MCF 10A (cell line): ENCODE measurements at regions not wholly inside any gene's neighbourhood (a gene's known extent, or its start where the extent isn't known, plus 50 kb on each side); places are given as distances from the start of the nearest gene placed in this dataset.

Experiments
- BruUV-seq: library from RNA; stranded (reverse); fragments of 400-500 nt; replicated peaks from 2 replicates; lab custom pipeline; 2021; lab: Mats Ljungman, UMichigan
- CTCF ChIA-PET: fragments of 300-600 bp; sonication (Branson Sonifier 250); formaldehyde crosslinking; extraction: SDS; loops from one replicate; lab custom pipeline; 2021; ENCODE audit warnings: antibody characterized with exemption, inconsistent platforms; lab: Yijun Ruan, JAX
- POLR2A ChIA-PET: fragments of 300-600, 350-650 bp; sonication (Branson Sonifier 250); formaldehyde crosslinking; extraction: SDS; loops from one replicate; lab custom pipeline; 2020; ENCODE audit warnings: antibody characterized with exemption, inconsistent platforms; lab: Yijun Ruan, JAX
- DNase-seq: peaks from one replicate; pipeline ENCODE4 v3.0.0-alpha.2; 2018; ENCODE audit not compliant: unreplicated experiment
- H3K27ac Mint-ChIP-seq: one replicate; pipeline ENCODE4 v1.8.0; 2022; ENCODE audit warnings: mild to moderate bottlenecking, low read depth, mixed read lengths; ENCODE audit not compliant: unreplicated experiment
- H3K27me3 Mint-ChIP-seq: one replicate; pipeline ENCODE4 v1.8.0; 2022; ENCODE audit warnings: mixed read lengths; ENCODE audit not compliant: insufficient read depth, unreplicated experiment
- H3K36me3 Mint-ChIP-seq: one replicate; pipeline ENCODE4 v1.8.0; 2022; ENCODE audit warnings: mild to moderate bottlenecking, moderate library complexity, mixed read lengths; ENCODE audit not compliant: insufficient read depth, unreplicated experiment
- H3K4me1 Mint-ChIP-seq: one replicate; pipeline ENCODE4 v1.8.0; 2022; ENCODE audit warnings: mixed read lengths; ENCODE audit not compliant: insufficient read depth, unreplicated experiment
- H3K4me3 Mint-ChIP-seq: one replicate; pipeline ENCODE4 v1.8.0; 2022; ENCODE audit warnings: mild to moderate bottlenecking, moderate library complexity, mixed read lengths; ENCODE audit not compliant: unreplicated experiment
- H3K9me3 Mint-ChIP-seq: one replicate; pipeline ENCODE4 v1.8.0; 2022; ENCODE audit warnings: mixed read lengths; ENCODE audit not compliant: unreplicated experiment
- intact Hi-C: fragments of 100-400 bp; cut with micrococcal nuclease; formaldehyde crosslinking; loops from 2 replicates; pipeline ENCODE4 v1.14.1; 2022
- TF ChIP-seq, protein P1 (sequence below): fragments of 200-600 bp; IDR thresholded peaks from one replicate; pipeline ENCODE4 v1.8.0; 2022; ENCODE audit warnings: antibody characterized with exemption, mild to moderate bottlenecking; ENCODE audit not compliant: unreplicated experiment

DNA sequence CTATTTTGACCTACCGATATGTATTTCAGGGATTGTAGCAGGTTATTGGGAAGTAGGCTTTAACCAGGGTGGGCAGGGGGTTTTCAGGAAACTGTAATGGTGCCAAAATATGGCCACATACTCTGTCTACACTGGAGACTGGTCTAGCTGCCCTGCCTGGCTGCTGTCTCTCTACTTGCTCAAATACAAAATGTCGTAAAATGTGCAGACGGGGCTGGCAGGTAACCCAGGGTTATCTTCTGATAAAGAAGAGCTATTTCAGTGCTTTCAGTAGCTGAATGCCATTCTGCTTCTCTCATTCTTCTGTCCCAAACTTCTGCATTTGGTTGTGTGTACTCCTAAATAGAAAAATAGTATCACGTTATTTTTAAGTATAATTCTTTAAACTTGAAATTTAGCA, 616.2 kb downstream of the EPM2A start:
- H3K27ac Mint-ChIP-seq = no peak overlapping the region
- H3K4me1 Mint-ChIP-seq = no peaks in the 10 kb centered on the region
- no peak for DNase-seq
- intact Hi-C loops = no loop called here
- TF ChIP-seq, protein P1, sequence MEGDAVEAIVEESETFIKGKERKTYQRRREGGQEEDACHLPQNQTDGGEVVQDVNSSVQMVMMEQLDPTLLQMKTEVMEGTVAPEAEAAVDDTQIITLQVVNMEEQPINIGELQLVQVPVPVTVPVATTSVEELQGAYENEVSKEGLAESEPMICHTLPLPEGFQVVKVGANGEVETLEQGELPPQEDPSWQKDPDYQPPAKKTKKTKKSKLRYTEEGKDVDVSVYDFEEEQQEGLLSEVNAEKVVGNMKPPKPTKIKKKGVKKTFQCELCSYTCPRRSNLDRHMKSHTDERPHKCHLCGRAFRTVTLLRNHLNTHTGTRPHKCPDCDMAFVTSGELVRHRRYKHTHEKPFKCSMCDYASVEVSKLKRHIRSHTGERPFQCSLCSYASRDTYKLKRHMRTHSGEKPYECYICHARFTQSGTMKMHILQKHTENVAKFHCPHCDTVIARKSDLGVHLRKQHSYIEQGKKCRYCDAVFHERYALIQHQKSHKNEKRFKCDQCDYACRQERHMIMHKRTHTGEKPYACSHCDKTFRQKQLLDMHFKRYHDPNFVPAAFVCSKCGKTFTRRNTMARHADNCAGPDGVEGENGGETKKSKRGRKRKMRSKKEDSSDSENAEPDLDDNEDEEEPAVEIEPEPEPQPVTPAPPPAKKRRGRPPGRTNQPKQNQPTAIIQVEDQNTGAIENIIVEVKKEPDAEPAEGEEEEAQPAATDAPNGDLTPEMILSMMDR = no peak
- ChIA-PET POLR2A (no interaction called here), CTCF (interaction anchor here (0.7 kb wide), 1 partner anchor 39 kb away, joined by 3 read pairs; no protein-coding TSS in a partner anchor)
- no peak overlapping the region for H3K4me3 Mint-ChIP-seq
- H3K36me3 Mint-ChIP-seq = no peaks in the 10 kb centered on the region
- no TSS peak for BruUV-seq
- no peaks in the 10 kb centered on the region for H3K27me3 Mint-ChIP-seq
- H3K9me3 Mint-ChIP-seq = no peaks in the 10 kb centered on the region

DNA sequence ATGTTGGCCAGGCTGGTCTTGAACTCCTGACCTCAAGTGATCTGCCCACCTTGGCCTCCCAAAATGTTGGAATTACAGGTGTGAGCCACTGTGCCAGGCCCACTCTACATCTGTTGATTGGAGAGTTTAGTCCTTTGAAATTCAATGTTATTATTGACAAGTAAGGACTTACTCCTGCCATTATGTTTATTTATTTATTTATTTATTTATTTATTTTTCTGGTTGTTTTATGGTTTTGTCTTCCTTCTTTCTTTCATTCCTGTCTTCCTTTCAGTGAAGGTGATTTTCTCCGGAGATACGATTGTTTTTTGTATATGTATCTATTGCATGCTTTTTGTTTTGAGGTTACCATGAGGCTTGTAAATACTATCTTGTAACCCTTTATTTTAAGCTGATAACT, 602.6 kb downstream of the EPM2A start:
- H3K4me1 Mint-ChIP-seq = no peaks in the 10 kb centered on the region
- no peak overlapping the region for H3K4me3 Mint-ChIP-seq
- H3K36me3 Mint-ChIP-seq = no peaks in the 10 kb centered on the region
- no TSS peak for BruUV-seq
- no peak overlapping the region for H3K27ac Mint-ChIP-seq
- H3K27me3 Mint-ChIP-seq = no peaks in the 10 kb centered on the region
- ChIA-PET POLR2A (no interaction called here), CTCF (no interaction called here)
- H3K9me3 Mint-ChIP-seq = no peaks in the 10 kb centered on the region
- no peak for DNase-seq
- intact Hi-C loops = loop anchor here (10.0 kb wide), 1 partner anchor 198 kb away; no protein-coding TSS in a partner anchor
- TF ChIP-seq, protein P1 = no peak

DNA sequence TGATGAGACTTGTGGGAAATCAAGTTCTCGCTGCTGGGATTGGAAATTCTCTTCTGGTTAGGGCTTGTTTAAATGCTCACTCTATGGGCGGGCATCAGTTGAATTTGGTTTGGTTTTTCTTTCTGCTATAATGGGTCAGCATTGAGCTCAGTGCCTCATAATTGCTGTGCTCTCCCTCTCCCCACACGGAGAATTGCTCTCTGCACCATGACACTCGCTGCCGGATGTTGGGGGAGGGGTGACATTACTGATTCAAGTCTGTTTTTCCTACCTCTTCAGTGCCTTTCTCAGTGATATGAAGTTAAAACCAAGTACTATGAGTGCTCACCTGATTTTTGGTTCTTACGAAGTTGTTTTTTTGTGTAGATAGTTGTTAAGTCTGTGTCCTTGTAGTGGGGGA, 599.6 kb downstream of the EPM2A start:
- H3K27me3 Mint-ChIP-seq = no peaks in the 10 kb centered on the region
- intact Hi-C loops = loop anchor here (10.0 kb wide), 1 partner anchor 201 kb away; no protein-coding TSS in a partner anchor
- TF ChIP-seq, protein P1 = no peak

DNA sequence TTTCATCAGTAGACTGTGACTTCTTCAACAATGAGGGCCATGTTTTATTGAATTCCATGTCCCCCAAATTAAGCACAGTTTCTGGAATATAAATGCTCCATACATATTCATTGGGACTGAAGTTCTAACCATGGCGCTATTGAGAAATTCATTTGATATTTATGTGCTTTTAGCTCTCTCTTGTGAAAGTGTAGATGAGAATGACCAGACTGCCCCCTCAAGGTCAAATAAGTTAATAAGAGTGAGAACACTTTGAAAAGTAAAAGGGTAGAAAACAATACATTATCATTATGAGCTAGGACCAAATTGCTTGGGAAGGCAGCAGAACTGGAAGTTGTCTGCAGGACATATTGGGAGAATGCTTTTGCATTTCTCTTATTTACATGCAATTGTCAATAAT, 597.9 kb downstream of the EPM2A start:
- Mint-ChIP-seq H3K4me1 (peaks cover 5% of the 10 kb centered on the region), H3K4me3 (no peak overlapping the region), H3K27ac (no peak overlapping the region), H3K9me3 (no peaks in the 10 kb centered on the region), H3K27me3 (no peaks in the 10 kb centered on the region), H3K36me3 (no peaks in the 10 kb centered on the region)
- TF ChIP-seq, protein P1 = peak; percentile 32
- intact Hi-C loops = loop anchor here (1.0 to 10.0 kb wide), 2 partner anchors 203 to 552 kb away; no protein-coding TSS in a partner anchor
- POLR2A ChIA-PET = no interaction called here
- CTCF ChIA-PET = interaction anchor here (0.6 to 1.5 kb wide), 4 partner anchors 9 to 643 kb away, joined by 3 to 5 read pairs (median 3); no protein-coding TSS in a partner anchor
- BruUV-seq = no TSS peak
- DNase-seq = peak; percentile 47

More for the DNA sequence above, 599.6 kb downstream of the EPM2A start:
- ChIA-PET POLR2A (no interaction called here), CTCF (interaction anchor here (1.5 kb wide), 1 partner anchor 547 kb away, joined by 3 read pairs; no protein-coding TSS in a partner anchor)
- Mint-ChIP-seq H3K36me3 (no peaks in the 10 kb centered on the region), H3K4me1 (peaks cover 5% of the 10 kb centered on the region), H3K4me3 (no peak overlapping the region), H3K27ac (no peak overlapping the region), H3K9me3 (no peaks in the 10 kb centered on the region)
- BruUV-seq = no TSS peak
- no peak for DNase-seq
